NOMO-1 treated with dmso at 0.1 percent for 144 hours (cell line): ENCODE measurements at regions not wholly inside any gene's neighbourhood (a gene's known extent, or its start where the extent isn't known, plus 50 kb on each side); places are given as distances from the start of the nearest gene placed in this dataset.

Source experiments
- DNase-seq: peaks from one replicate; lab custom pipeline; 2025; ENCODE audit not compliant: unreplicated experiment; lab: John Stamatoyannopoulos, UW

- DNase-seq, result no peak
Observed at GRCh38 chr12:28814246-28814645, 334.8 kb upstream of the FAR2 start.

GRCh38 chr12:28817524-28817923, 331.6 kb upstream of the FAR2 start:
- no peak for DNase-seq

- DNase-seq, result no peak
Observed at GRCh38 chr12:28824193-28824846, 324.8 kb upstream of the FAR2 start.

- DNase-seq, result no peak
Observed at GRCh38 chr12:28824849-28825248, 324.2 kb upstream of the FAR2 start.

- no peak for DNase-seq
Observed at GRCh38 chr12:28826766-28827165, 322.3 kb upstream of the FAR2 start.

- no peak for DNase-seq
Observed at GRCh38 chr12:28827861-28828260, 321.2 kb upstream of the FAR2 start.

GRCh38 chr12:28828318-28828717, 320.8 kb upstream of the FAR2 start:
- DNase-seq, result no peak

- no peak for DNase-seq
Observed at GRCh38 chr12:28830491-28830890, 318.6 kb upstream of the FAR2 start.

- peak; percentile 3 for DNase-seq
Observed at GRCh38 chr12:28844718-28845117, 304.4 kb upstream of the FAR2 start.

- DNase-seq, result no peak
Observed at GRCh38 chr12:28851781-28852180, 297.3 kb upstream of the FAR2 start.

- DNase-seq, result no peak
Observed at GRCh38 chr12:28855761-28856310, 293.2 kb upstream of the FAR2 start.

- peak; percentile 11 for DNase-seq
Observed at GRCh38 chr12:28857369-28857768, 291.7 kb upstream of the FAR2 start.

- no peak for DNase-seq
Observed at GRCh38 chr12:28859551-28859950, 289.5 kb upstream of the FAR2 start.

GRCh38 chr12:28865776-28866175, 283.3 kb upstream of the FAR2 start:
- no peak for DNase-seq

GRCh38 chr12:28866296-28866695, 282.8 kb upstream of the FAR2 start:
- no peak for DNase-seq

- no peak for DNase-seq
Observed at GRCh38 chr12:28866715-28867503, 282.2 kb upstream of the FAR2 start.

- no peak for DNase-seq
Observed at GRCh38 chr12:28868414-28868813, 280.7 kb upstream of the FAR2 start.

- DNase-seq, result no peak
Observed at GRCh38 chr12:28869197-28869596, 279.9 kb upstream of the FAR2 start.

GRCh38 chr12:28870839-28871440, 278.1 kb upstream of the FAR2 start:
- peak; percentile 92 for DNase-seq

GRCh38 chr12:28872654-28873268, 276.3 kb upstream of the FAR2 start:
- peak; percentile 34 for DNase-seq

- no peak for DNase-seq
Observed at GRCh38 chr12:28874758-28875157, 274.3 kb upstream of the FAR2 start.
